ENCODE measurements at regions not wholly inside any gene's neighbourhood (a gene's known extent, or its start where the extent isn't known, plus 50 kb on each side); places are given as distances from the start of the nearest gene placed in this dataset.

- Mint-ChIP-seq H3K27me3 (ENCODE audit: low read depth) (no peaks in the 10 kb centered on the region), H3K4me3 (no peak overlapping the region), H3K9me3 (ENCODE audit: insufficient read depth) (no peaks in the 10 kb centered on the region), H3K4me1 (ENCODE audit: low read depth) (no peaks in the 10 kb centered on the region), H3K27ac (no peak overlapping the region), H3K36me3 (ENCODE audit: low read depth) (peaks cover 1% of the 10 kb centered on the region)
- DNase-seq (no peak), ATAC-seq (no peak)
- ChIA-PET CTCF (no interaction called here), POLR2A (no interaction called here)
Observed at GRCh38 chr3:59553076-59553475, 503.3 kb upstream of the CFAP20DC start.

GRCh38 chr3:59551834-59552233 lies 502.0 kb upstream of the CFAP20DC start:
- ChIA-PET CTCF (interaction anchor here (1.2 kb wide), 1 partner anchor 238 kb away, joined by 3 read pairs; no protein-coding TSS in a partner anchor), POLR2A (no interaction called here)
- Mint-ChIP-seq H3K4me3 (no peak overlapping the region), H3K27me3 (ENCODE audit: low read depth) (no peaks in the 10 kb centered on the region), H3K27ac (no peak overlapping the region), H3K36me3 (ENCODE audit: low read depth) (peaks cover 1% of the 10 kb centered on the region), H3K9me3 (ENCODE audit: insufficient read depth) (no peaks in the 10 kb centered on the region), H3K4me1 (ENCODE audit: low read depth) (no peaks in the 10 kb centered on the region)
- DNase-seq: no peak
- no peak for ATAC-seq

GRCh38 chr3:59549962-59550361 lies 500.1 kb upstream of the CFAP20DC start:
- ChIA-PET POLR2A (no interaction called here), CTCF (no interaction called here)
- DNase-seq (no peak), ATAC-seq (no peak)
- peaks cover under 1% of the 10 kb centered on the region for H3K36me3 Mint-ChIP-seq (ENCODE audit: low read depth)
- H3K27me3 Mint-ChIP-seq (ENCODE audit: low read depth): no peaks in the 10 kb centered on the region
- no peaks in the 10 kb centered on the region for H3K9me3 Mint-ChIP-seq (ENCODE audit: insufficient read depth)
- no peak overlapping the region for H3K4me3 Mint-ChIP-seq
- H3K4me1 Mint-ChIP-seq (ENCODE audit: low read depth): no peaks in the 10 kb centered on the region
- no peak overlapping the region for H3K27ac Mint-ChIP-seq

- POLR2A ChIA-PET: no interaction called here
- ATAC-seq (no peak), DNase-seq (no peak)
- Mint-ChIP-seq H3K9me3 (ENCODE audit: insufficient read depth) (no peaks in the 10 kb centered on the region), H3K4me3 (no peak overlapping the region), H3K27ac (no peak overlapping the region), H3K36me3 (ENCODE audit: low read depth) (no peaks in the 10 kb centered on the region), H3K4me1 (ENCODE audit: low read depth) (no peaks in the 10 kb centered on the region), H3K27me3 (ENCODE audit: low read depth) (no peaks in the 10 kb centered on the region)
- CTCF ChIA-PET: interaction anchor here (0.8 to 1.4 kb wide), 3 partner anchors 11 to 336 kb away, joined by 3 to 7 read pairs (median 3); no protein-coding TSS in a partner anchor
Observed at GRCh38 chr3:59547874-59548273, 498.0 kb upstream of the CFAP20DC start.

GRCh38 chr3:59546522-59546921 lies 496.7 kb upstream of the CFAP20DC start:
- POLR2A ChIA-PET: no interaction called here
- H3K9me3 Mint-ChIP-seq (ENCODE audit: insufficient read depth): no peaks in the 10 kb centered on the region
- no peaks in the 10 kb centered on the region for H3K27me3 Mint-ChIP-seq (ENCODE audit: low read depth)
- peaks cover 5% of the 10 kb centered on the region for H3K4me1 Mint-ChIP-seq (ENCODE audit: low read depth)
- H3K36me3 Mint-ChIP-seq (ENCODE audit: low read depth): no peaks in the 10 kb centered on the region
- CTCF ChIA-PET: no interaction called here
- no peak overlapping the region for H3K27ac Mint-ChIP-seq
- ATAC-seq (no peak), DNase-seq (no peak)
- no peak overlapping the region for H3K4me3 Mint-ChIP-seq

- CTCF ChIA-PET: no interaction called here
- Mint-ChIP-seq H3K4me3 (no peak overlapping the region), H3K9me3 (ENCODE audit: insufficient read depth) (no peaks in the 10 kb centered on the region), H3K4me1 (ENCODE audit: low read depth) (peaks cover 10% of the 10 kb centered on the region), H3K36me3 (ENCODE audit: low read depth) (no peaks in the 10 kb centered on the region), H3K27ac (no peak overlapping the region), H3K27me3 (ENCODE audit: low read depth) (no peaks in the 10 kb centered on the region)
- POLR2A ChIA-PET: no interaction called here
- no peak for DNase-seq
- no peak for ATAC-seq
Observed at GRCh38 chr3:59545374-59545773, 495.5 kb upstream of the CFAP20DC start.

GRCh38 chr3:59542276-59542675 lies 492.5 kb upstream of the CFAP20DC start:
- Mint-ChIP-seq H3K4me3 (no peak overlapping the region), H3K27me3 (ENCODE audit: low read depth) (no peaks in the 10 kb centered on the region), H3K9me3 (ENCODE audit: insufficient read depth) (no peaks in the 10 kb centered on the region), H3K4me1 (ENCODE audit: low read depth) (peaks cover 10% of the 10 kb centered on the region), H3K27ac (no peak overlapping the region), H3K36me3 (ENCODE audit: low read depth) (no peaks in the 10 kb centered on the region)
- ChIA-PET POLR2A (no interaction called here), CTCF (interaction anchor here (2.6 kb wide), 1 partner anchor 229 kb away, joined by 6 read pairs; no protein-coding TSS in a partner anchor)
- ATAC-seq (no peak), DNase-seq (no peak)

GRCh38 chr3:59540696-59541095 lies 490.9 kb upstream of the CFAP20DC start:
- H3K9me3 Mint-ChIP-seq (ENCODE audit: insufficient read depth): no peaks in the 10 kb centered on the region
- H3K27ac Mint-ChIP-seq: no peak overlapping the region
- no peaks in the 10 kb centered on the region for H3K36me3 Mint-ChIP-seq (ENCODE audit: low read depth)
- no peak for DNase-seq
- no peaks in the 10 kb centered on the region for H3K27me3 Mint-ChIP-seq (ENCODE audit: low read depth)
- POLR2A ChIA-PET: no interaction called here
- peaks cover 10% of the 10 kb centered on the region for H3K4me1 Mint-ChIP-seq (ENCODE audit: low read depth)
- no peak overlapping the region for H3K4me3 Mint-ChIP-seq
- no peak for ATAC-seq
- CTCF ChIA-PET: no interaction called here

- CTCF ChIA-PET: no interaction called here
Observed at GRCh38 chr3:59540241-59540640, 490.4 kb upstream of the CFAP20DC start.

GRCh38 chr3:59538753-59539432 lies 489.1 kb upstream of the CFAP20DC start:
- no peaks in the 10 kb centered on the region for H3K9me3 Mint-ChIP-seq (ENCODE audit: insufficient read depth)
- no peak overlapping the region for H3K4me3 Mint-ChIP-seq
- no peak for DNase-seq
- H3K36me3 Mint-ChIP-seq (ENCODE audit: low read depth): no peaks in the 10 kb centered on the region
- H3K4me1 Mint-ChIP-seq (ENCODE audit: low read depth): peaks cover 10% of the 10 kb centered on the region
- ATAC-seq: no peak
- H3K27me3 Mint-ChIP-seq (ENCODE audit: low read depth): no peaks in the 10 kb centered on the region
- CTCF ChIA-PET: no interaction called here
- POLR2A ChIA-PET: no interaction called here
- no peak overlapping the region for H3K27ac Mint-ChIP-seq

More at GRCh38 chr3:59540241-59540640, 490.4 kb upstream of the CFAP20DC start:
- peaks cover 10% of the 10 kb centered on the region for H3K4me1 Mint-ChIP-seq (ENCODE audit: low read depth)
- no peaks in the 10 kb centered on the region for H3K27me3 Mint-ChIP-seq (ENCODE audit: low read depth)
- POLR2A ChIA-PET: no interaction called here
- H3K36me3 Mint-ChIP-seq (ENCODE audit: low read depth): no peaks in the 10 kb centered on the region
- H3K27ac Mint-ChIP-seq: no peak overlapping the region
- ATAC-seq (no peak), DNase-seq (no peak)
- no peaks in the 10 kb centered on the region for H3K9me3 Mint-ChIP-seq (ENCODE audit: insufficient read depth)
- no peak overlapping the region for H3K4me3 Mint-ChIP-seq

- Mint-ChIP-seq H3K9me3 (ENCODE audit: insufficient read depth) (no peaks in the 10 kb centered on the region), H3K27me3 (ENCODE audit: low read depth) (no peaks in the 10 kb centered on the region), H3K36me3 (ENCODE audit: low read depth) (no peaks in the 10 kb centered on the region), H3K27ac (no peak overlapping the region), H3K4me1 (ENCODE audit: low read depth) (peaks cover 5% of the 10 kb centered on the region), H3K4me3 (no peak overlapping the region)
- CTCF ChIA-PET: no interaction called here
- DNase-seq: no peak
- POLR2A ChIA-PET: no interaction called here
- no peak for ATAC-seq
Observed at GRCh38 chr3:59535791-59536221, 486.0 kb upstream of the CFAP20DC start.

GRCh38 chr3:59531994-59532393 lies 482.2 kb upstream of the CFAP20DC start:
- H3K27ac Mint-ChIP-seq: no peak overlapping the region
- H3K9me3 Mint-ChIP-seq (ENCODE audit: insufficient read depth): no peaks in the 10 kb centered on the region
- ChIA-PET CTCF (no interaction called here), POLR2A (no interaction called here)
- no peaks in the 10 kb centered on the region for H3K36me3 Mint-ChIP-seq (ENCODE audit: low read depth)
- H3K4me3 Mint-ChIP-seq: no peak overlapping the region
- no peak for DNase-seq
- no peaks in the 10 kb centered on the region for H3K4me1 Mint-ChIP-seq (ENCODE audit: low read depth)
- no peak for ATAC-seq
- H3K27me3 Mint-ChIP-seq (ENCODE audit: low read depth): no peaks in the 10 kb centered on the region

Data from activated CD8-positive, alpha-beta T cell treated with anti-CD3 and anti-CD28 coated beads, Interleukin-2, amount 10 ng/mL, durations not matched to agents 7 days and 5 days (primary cell).